ENCODE measurements at regions not wholly inside any gene's neighbourhood (a gene's known extent, or its start where the extent isn't known, plus 50 kb on each side); places are given as distances from the start of the nearest gene placed in this dataset.

DNA sequence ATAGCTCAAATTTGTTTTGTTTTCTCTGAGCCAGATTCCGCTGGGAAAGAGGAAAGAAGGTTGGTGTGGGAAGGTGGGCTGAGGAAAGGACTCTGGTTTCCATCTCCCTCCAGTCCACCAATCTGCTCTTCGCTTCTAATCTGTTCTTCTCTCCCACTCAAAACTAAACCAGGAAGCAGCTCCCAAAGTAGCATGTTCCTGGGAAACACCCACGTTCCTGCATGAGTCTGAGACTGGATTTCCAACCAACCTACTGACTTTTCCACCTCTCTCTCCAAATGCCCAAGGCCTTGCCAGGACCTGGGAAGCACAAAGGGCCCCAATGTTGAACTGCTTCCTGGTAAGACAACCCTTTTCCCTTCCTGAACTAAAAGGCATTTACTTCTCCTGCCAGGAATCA, 110.2 kb downstream of the WT1 start:
- H3K9me3 Mint-ChIP-seq (ENCODE audit: low read depth) = peaks cover 4% of the 10 kb centered on the region
- no peak for DNase-seq (ENCODE audit: low spot score)
- peaks cover 31% of the 10 kb centered on the region for H3K27me3 Mint-ChIP-seq (ENCODE audit: low read depth)
- no peak overlapping the region for H3K27ac Mint-ChIP-seq (ENCODE audit: unreplicated experiment)
- no peaks in the 10 kb centered on the region for H3K4me1 Mint-ChIP-seq (ENCODE audit: low read depth)
- no peaks in the 10 kb centered on the region for H3K36me3 Mint-ChIP-seq (ENCODE audit: low read depth)
- TF ChIP-seq, protein P1, sequence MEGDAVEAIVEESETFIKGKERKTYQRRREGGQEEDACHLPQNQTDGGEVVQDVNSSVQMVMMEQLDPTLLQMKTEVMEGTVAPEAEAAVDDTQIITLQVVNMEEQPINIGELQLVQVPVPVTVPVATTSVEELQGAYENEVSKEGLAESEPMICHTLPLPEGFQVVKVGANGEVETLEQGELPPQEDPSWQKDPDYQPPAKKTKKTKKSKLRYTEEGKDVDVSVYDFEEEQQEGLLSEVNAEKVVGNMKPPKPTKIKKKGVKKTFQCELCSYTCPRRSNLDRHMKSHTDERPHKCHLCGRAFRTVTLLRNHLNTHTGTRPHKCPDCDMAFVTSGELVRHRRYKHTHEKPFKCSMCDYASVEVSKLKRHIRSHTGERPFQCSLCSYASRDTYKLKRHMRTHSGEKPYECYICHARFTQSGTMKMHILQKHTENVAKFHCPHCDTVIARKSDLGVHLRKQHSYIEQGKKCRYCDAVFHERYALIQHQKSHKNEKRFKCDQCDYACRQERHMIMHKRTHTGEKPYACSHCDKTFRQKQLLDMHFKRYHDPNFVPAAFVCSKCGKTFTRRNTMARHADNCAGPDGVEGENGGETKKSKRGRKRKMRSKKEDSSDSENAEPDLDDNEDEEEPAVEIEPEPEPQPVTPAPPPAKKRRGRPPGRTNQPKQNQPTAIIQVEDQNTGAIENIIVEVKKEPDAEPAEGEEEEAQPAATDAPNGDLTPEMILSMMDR (IDR thresholded peaks at IDR 0.05) = no peak
- H3K4me3 Mint-ChIP-seq (ENCODE audit: unreplicated experiment) = no peak overlapping the region

DNA sequence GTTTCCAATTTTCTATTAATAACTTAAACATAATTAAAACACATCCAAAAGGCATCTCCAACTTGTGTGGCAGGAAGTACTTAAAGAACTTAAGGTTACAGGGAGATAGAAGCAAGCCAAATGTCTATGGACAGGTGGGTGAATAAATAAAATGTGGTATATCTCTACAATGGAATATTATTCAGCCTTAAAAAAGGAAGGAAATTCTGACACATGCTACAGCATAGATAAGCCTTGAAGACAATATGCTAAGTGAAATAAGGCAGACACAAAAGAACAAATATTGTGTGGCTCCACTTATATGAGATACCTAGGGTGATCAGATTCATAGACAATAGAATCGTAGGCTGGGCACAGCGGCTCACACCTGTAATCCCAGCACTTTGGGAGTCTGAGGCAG, 109.6 kb downstream of the WT1 start:
- Mint-ChIP-seq H3K27me3 (ENCODE audit: low read depth) (peaks cover 26% of the 10 kb centered on the region), H3K9me3 (ENCODE audit: low read depth) (peaks cover 4% of the 10 kb centered on the region), H3K36me3 (ENCODE audit: low read depth) (no peaks in the 10 kb centered on the region), H3K4me3 (ENCODE audit: unreplicated experiment) (no peak overlapping the region), H3K4me1 (ENCODE audit: low read depth) (no peaks in the 10 kb centered on the region), H3K27ac (ENCODE audit: unreplicated experiment) (no peak overlapping the region)
- DNase-seq (ENCODE audit: low spot score) = no peak
- TF ChIP-seq, protein P1 (IDR thresholded peaks at IDR 0.05) = no peak

DNA sequence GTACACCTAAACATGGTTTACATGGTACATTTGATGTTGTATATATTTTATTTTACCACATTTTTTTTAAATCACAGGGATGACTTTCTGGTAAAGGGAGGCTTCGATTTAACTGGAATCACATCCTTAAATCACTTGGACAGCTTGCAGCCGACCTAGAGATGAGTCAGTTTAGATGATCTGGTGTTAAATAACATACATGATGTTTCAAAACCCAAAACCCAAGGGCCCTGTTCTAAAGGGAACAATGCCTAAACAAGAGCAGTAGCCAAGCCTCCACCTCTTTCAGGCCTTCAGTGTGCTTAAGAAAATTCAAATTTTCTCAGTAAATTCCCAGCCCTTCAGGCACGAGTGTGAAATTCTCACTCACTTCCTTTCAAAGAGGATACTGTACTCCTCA, 108.8 kb downstream of the WT1 start:
- no peak overlapping the region for H3K27ac Mint-ChIP-seq (ENCODE audit: unreplicated experiment)
- TF ChIP-seq, protein P1 (IDR thresholded peaks at IDR 0.05) = no peak
- no peak for DNase-seq (ENCODE audit: low spot score)
- H3K4me1 Mint-ChIP-seq (ENCODE audit: low read depth) = no peaks in the 10 kb centered on the region
- H3K36me3 Mint-ChIP-seq (ENCODE audit: low read depth) = no peaks in the 10 kb centered on the region
- no peak overlapping the region for H3K4me3 Mint-ChIP-seq (ENCODE audit: unreplicated experiment)
- peaks cover 28% of the 10 kb centered on the region for H3K27me3 Mint-ChIP-seq (ENCODE audit: low read depth)
- peaks cover 4% of the 10 kb centered on the region for H3K9me3 Mint-ChIP-seq (ENCODE audit: low read depth)

DNA sequence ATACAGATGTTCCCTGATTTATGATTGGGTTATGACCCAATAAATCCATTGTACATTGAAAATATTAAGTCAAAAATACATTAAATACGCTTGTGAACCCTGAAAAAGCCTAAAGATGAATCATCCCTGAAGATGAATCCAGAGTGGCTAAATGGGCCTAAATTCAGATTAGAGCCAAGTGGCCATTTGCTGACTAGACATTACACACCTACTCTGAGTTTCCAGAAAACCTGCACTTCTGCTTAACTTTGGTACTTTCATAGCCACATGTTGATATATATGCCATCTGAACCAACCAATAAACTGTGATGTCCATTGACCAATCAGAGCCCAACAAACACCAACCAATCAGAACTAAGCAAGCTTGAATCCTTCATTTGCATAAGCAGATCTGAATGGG, 106.9 kb downstream of the WT1 start:
- TF ChIP-seq, protein P1 (IDR thresholded peaks at IDR 0.05) = no peak
- Mint-ChIP-seq H3K27ac (ENCODE audit: unreplicated experiment) (no peak overlapping the region), H3K36me3 (ENCODE audit: low read depth) (no peaks in the 10 kb centered on the region), H3K27me3 (ENCODE audit: low read depth) (peaks cover 27% of the 10 kb centered on the region), H3K4me3 (ENCODE audit: unreplicated experiment) (no peak overlapping the region), H3K9me3 (ENCODE audit: low read depth) (peaks cover 4% of the 10 kb centered on the region), H3K4me1 (ENCODE audit: low read depth) (peaks cover 7% of the 10 kb centered on the region)
- no peak for DNase-seq (ENCODE audit: low spot score)

DNA sequence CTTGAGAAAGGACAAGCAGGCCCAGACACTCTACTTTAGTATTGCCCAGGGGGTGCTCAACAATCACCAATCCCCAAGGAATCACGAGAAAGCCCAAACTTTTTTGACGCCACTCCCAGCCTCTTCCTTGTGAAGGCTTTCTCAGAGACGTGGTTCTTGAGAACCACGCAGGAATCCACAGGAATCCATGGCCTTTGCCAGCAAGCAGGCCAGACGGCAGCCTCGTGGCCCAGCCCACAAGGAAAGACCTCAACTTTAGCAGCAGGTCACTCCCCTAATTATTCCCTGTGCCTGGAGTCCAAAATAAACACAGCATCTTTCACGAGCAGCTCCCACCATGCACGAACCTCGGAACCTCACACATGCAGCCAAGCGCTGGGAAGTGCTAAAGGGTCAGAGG, 104.2 kb downstream of the WT1 start:
- no peak overlapping the region for H3K27ac Mint-ChIP-seq (ENCODE audit: unreplicated experiment)
- no peaks in the 10 kb centered on the region for H3K9me3 Mint-ChIP-seq (ENCODE audit: low read depth)
- no peaks in the 10 kb centered on the region for H3K36me3 Mint-ChIP-seq (ENCODE audit: low read depth)
- peaks cover 24% of the 10 kb centered on the region for H3K27me3 Mint-ChIP-seq (ENCODE audit: low read depth)
- H3K4me1 Mint-ChIP-seq (ENCODE audit: low read depth) = peaks cover 12% of the 10 kb centered on the region
- TF ChIP-seq, protein P1 (IDR thresholded peaks at IDR 0.05) = no peak
- no peak overlapping the region for H3K4me3 Mint-ChIP-seq (ENCODE audit: unreplicated experiment)
- no peak for DNase-seq (ENCODE audit: low spot score)

Measured in chondrocyte (in vitro differentiated cells).